ENCODE measurements at regions not wholly inside any gene's neighbourhood (a gene's known extent, or its start where the extent isn't known, plus 50 kb on each side); places are given as distances from the start of the nearest gene placed in this dataset.

DNA sequence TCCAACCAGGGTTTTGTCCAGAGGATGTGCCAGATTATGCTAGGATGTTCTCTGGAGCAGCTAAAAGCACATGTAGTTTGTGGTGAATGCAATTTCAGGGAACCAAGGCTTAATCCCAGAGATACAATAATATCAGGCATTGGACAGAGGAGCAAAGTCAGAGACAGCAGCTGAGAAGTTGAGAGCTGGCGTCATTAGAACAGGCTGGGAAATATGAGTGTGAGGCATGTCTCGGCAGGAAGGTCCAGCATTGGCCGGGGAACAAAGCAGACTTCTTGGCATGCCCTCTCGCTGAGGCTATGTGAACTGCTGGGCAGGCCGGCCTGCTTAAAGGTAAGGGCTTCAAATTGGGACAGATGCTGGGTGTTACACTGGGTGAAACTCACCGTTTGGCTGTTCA is 125.4 kb downstream of the CAND1 start:
- Histone ChIP-seq H3K4me2 (ENCODE audit: control insufficient read depth, insufficient read depth) (no peak overlapping the region), H3K36me3 (ENCODE audit: control insufficient read depth in 2 of 2, insufficient read depth in 2 of 2, low read length in 1 of 2) (no peaks in the 10 kb centered on the region), H3K79me2 (ENCODE audit: control insufficient read depth, insufficient read depth, low read length) (no peaks in the 10 kb centered on the region), H4K20me1 (ENCODE audit: control insufficient read depth, insufficient read depth) (no peaks in the 10 kb centered on the region), H3K27ac (ENCODE audit: control insufficient read depth, insufficient read depth) (no peak overlapping the region), H3K27me3 (replicated peaks in 1 of 2; ENCODE audit: control insufficient read depth in 2 of 2, insufficient read depth in 2 of 2, low read length in 1 of 2) (no peaks in the 10 kb centered on the region), H3K9me3 (replicated peaks; ENCODE audit: control insufficient read depth, insufficient read depth, low read length) (no peaks in the 10 kb centered on the region), H3K4me1 (ENCODE audit: control insufficient read depth, insufficient read depth, low read length) (no peaks in the 10 kb centered on the region), H3K9ac (ENCODE audit: control insufficient read depth, insufficient read depth, low read length) (no peak overlapping the region), H3K4me3 (no peak overlapping the region), H2AFZ (ENCODE audit: control insufficient read depth, low read depth, low read length) (no peak overlapping the region)
- no peak for DNase-seq (ENCODE audit: low read depth, low spot score)
- no peak for ATAC-seq
- SMC1A ChIA-PET (ENCODE audit: uncharacterized antibody, unreplicated experiment) = no interaction called here
- in situ Hi-C loops (cut with MboI) = no loop called here
- WGBS (ENCODE audit: insufficient coverage, insufficient replicate concordance, low lambda C conversion rate, missing lambda C conversion rate) = 61% methylated on average over 6 of the region's 6 CpGs
- no TSS peak for BruUV-seq (replicated peaks)
- TF ChIP-seq ZBED1 (IDR thresholded peaks at IDR 0.05; ENCODE audit: borderline replicate concordance) (no peak), CREB1 (IDR thresholded peaks at IDR 0.05; ENCODE audit: low read depth) (no peak), KAT2A (conservative IDR thresholded peaks at IDR 0.05; ENCODE audit: control insufficient read depth, low read depth, low read length) (no peak), CBFB (IDR thresholded peaks at IDR 0.05; ENCODE audit: low read depth) (no peak), HDGF (IDR thresholded peaks at IDR 0.05) (no peak), IKZF2 (IDR thresholded peaks at IDR 0.05) (no peak), ZNF207 (IDR thresholded peaks at IDR 0.05; ENCODE audit: borderline replicate concordance) (no peak), BHLHE40 (IDR thresholded peaks at IDR 0.05; ENCODE audit: borderline replicate concordance in 1 of 2, low read depth in 2 of 2, low read length in 1 of 2) (no peak), HDAC6 (IDR thresholded peaks at IDR 0.05; ENCODE audit: unreplicated experiment) (no peak), RAD21 (IDR thresholded peaks at IDR 0.05; ENCODE audit: insufficient read depth, low read depth, low read length) (no peak), PAX8 (IDR thresholded peaks at IDR 0.05) (no peak)
- TF ChIP-seq, protein P1, sequence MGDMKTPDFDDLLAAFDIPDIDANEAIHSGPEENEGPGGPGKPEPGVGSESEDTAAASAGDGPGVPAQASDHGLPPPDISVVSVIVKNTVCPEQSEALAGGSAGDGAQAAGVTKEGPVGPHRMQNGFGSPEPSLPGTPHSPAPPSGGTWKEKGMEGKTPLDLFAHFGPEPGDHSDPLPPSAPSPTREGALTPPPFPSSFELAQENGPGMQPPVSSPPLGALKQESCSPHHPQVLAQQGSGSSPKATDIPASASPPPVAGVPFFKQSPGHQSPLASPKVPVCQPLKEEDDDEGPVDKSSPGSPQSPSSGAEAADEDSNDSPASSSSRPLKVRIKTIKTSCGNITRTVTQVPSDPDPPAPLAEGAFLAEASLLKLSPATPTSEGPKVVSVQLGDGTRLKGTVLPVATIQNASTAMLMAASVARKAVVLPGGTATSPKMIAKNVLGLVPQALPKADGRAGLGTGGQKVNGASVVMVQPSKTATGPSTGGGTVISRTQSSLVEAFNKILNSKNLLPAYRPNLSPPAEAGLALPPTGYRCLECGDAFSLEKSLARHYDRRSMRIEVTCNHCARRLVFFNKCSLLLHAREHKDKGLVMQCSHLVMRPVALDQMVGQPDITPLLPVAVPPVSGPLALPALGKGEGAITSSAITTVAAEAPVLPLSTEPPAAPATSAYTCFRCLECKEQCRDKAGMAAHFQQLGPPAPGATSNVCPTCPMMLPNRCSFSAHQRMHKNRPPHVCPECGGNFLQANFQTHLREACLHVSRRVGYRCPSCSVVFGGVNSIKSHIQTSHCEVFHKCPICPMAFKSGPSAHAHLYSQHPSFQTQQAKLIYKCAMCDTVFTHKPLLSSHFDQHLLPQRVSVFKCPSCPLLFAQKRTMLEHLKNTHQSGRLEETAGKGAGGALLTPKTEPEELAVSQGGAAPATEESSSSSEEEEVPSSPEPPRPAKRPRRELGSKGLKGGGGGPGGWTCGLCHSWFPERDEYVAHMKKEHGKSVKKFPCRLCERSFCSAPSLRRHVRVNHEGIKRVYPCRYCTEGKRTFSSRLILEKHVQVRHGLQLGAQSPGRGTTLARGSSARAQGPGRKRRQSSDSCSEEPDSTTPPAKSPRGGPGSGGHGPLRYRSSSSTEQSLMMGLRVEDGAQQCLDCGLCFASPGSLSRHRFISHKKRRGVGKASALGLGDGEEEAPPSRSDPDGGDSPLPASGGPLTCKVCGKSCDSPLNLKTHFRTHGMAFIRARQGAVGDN (IDR thresholded peaks at IDR 0.05) = no peak
- TF ChIP-seq, protein P2, sequence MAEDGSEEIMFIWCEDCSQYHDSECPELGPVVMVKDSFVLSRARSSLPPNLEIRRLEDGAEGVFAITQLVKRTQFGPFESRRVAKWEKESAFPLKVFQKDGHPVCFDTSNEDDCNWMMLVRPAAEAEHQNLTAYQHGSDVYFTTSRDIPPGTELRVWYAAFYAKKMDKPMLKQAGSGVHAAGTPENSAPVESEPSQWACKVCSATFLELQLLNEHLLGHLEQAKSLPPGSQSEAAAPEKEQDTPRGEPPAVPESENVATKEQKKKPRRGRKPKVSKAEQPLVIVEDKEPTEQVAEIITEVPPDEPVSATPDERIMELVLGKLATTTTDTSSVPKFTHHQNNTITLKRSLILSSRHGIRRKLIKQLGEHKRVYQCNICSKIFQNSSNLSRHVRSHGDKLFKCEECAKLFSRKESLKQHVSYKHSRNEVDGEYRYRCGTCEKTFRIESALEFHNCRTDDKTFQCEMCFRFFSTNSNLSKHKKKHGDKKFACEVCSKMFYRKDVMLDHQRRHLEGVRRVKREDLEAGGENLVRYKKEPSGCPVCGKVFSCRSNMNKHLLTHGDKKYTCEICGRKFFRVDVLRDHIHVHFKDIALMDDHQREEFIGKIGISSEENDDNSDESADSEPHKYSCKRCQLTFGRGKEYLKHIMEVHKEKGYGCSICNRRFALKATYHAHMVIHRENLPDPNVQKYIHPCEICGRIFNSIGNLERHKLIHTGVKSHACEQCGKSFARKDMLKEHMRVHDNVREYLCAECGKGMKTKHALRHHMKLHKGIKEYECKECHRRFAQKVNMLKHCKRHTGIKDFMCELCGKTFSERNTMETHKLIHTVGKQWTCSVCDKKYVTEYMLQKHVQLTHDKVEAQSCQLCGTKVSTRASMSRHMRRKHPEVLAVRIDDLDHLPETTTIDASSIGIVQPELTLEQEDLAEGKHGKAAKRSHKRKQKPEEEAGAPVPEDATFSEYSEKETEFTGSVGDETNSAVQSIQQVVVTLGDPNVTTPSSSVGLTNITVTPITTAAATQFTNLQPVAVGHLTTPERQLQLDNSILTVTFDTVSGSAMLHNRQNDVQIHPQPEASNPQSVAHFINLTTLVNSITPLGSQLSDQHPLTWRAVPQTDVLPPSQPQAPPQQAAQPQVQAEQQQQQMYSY (CRISPR knock-in tag; IDR thresholded peaks at IDR 0.05) = no peak
- no peak for FAIRE-seq
- CTCF ChIA-PET = no interaction called here
- intact Hi-C loops (cut with micrococcal nuclease; ENCODE audit: unreplicated experiment) = no loop called here
- POLR2A ChIA-PET = no interaction called here
- RAD21 ChIA-PET (ENCODE audit: unreplicated experiment) = no interaction called here

Measured in GM12878 (cell line).